Stimulated activated naive CD8-positive, alpha-beta T cell treated with anti-CD3 and anti-CD28 coated beads, Interleukin-15, amount 100 ng/mL, for 72 hours (primary cell): ENCODE measurements at regions not wholly inside any gene's neighbourhood (a gene's known extent, or its start where the extent isn't known, plus 50 kb on each side); places are given as distances from the start of the nearest gene placed in this dataset.

Experiments
- ATAC-seq: fragments of 150-1000 bp; cut with Tn5 transposase; 2 replicates; pipeline ENCODE4 v1.10.0; 2021; ENCODE audit warnings: mild to moderate bottlenecking, moderate library complexity
- DNase-seq, 2 donors: peaks; one replicate each; pipeline ENCODE4 v3.0.0; 2021 to 2022
- H3K27ac Mint-ChIP-seq, 2 donors: one replicate each; pipeline ENCODE4 v1.8.0; 2022; ENCODE audit warnings: mild to moderate bottlenecking in 2 of 2, mixed read lengths in 2 of 2, moderate library complexity in 2 of 2
- H3K27me3 Mint-ChIP-seq: one replicate; pipeline ENCODE4 v1.8.0; 2022; ENCODE audit warnings: mixed read lengths
- H3K4me1 Mint-ChIP-seq: one replicate; pipeline ENCODE4 v1.8.0; 2022; ENCODE audit warnings: mild to moderate bottlenecking, mixed read lengths
- H3K4me3 Mint-ChIP-seq, 2 donors: one replicate each; pipeline ENCODE4 v1.8.0; 2022; ENCODE audit warnings: mild to moderate bottlenecking in 2 of 2, mixed read lengths in 2 of 2, moderate library complexity in 1 of 2
- H3K9me3 Mint-ChIP-seq, 2 donors: one replicate each; pipeline ENCODE4 v1.8.0; 2022; ENCODE audit warnings: mixed read lengths in 2 of 2

- ATAC-seq = no peak
- Mint-ChIP-seq H3K27me3 (no peaks in the 10 kb centered on the region), H3K4me1 (peaks cover 88% of the 10 kb centered on the region), H3K9me3 (no peaks in the 10 kb centered on the region), H3K4me3 (no peak overlapping the region), H3K27ac (no peak overlapping the region)
- no peak for DNase-seq
These were observed 135.5 kb upstream of the CCND2 start for GRCh38 chr12:4138051-4138450.

GRCh38 chr12:4137441-4137840 lies 136.1 kb upstream of the CCND2 start:
- peak overlapping the region in 1 of 2 donors; percentile 10 for H3K4me3 Mint-ChIP-seq
- H3K27ac Mint-ChIP-seq = no peak overlapping the region
- H3K4me1 Mint-ChIP-seq = peaks cover 81% of the 10 kb centered on the region
- no peaks in the 10 kb centered on the region for H3K9me3 Mint-ChIP-seq
- ATAC-seq (no peak), DNase-seq (no peak)
- no peaks in the 10 kb centered on the region for H3K27me3 Mint-ChIP-seq

GRCh38 chr12:4137015-4137414 lies 136.5 kb upstream of the CCND2 start:
- DNase-seq = no peak
- Mint-ChIP-seq H3K4me3 (peak overlapping the region in 1 of 2 donors; percentile 59), H3K9me3 (peaks cover 0 to 3% of the 10 kb centered on the region in 2 donors), H3K4me1 (peaks cover 77% of the 10 kb centered on the region), H3K27me3 (no peaks in the 10 kb centered on the region), H3K27ac (peak overlapping the region; percentile 74 to 94)
- no peak for ATAC-seq

GRCh38 chr12:4135919-4136605 lies 137.5 kb upstream of the CCND2 start:
- no peaks in the 10 kb centered on the region for H3K27me3 Mint-ChIP-seq
- peaks cover 0 to 6% of the 10 kb centered on the region in 2 donors for H3K9me3 Mint-ChIP-seq
- H3K27ac Mint-ChIP-seq = peak overlapping the region; percentile 70 to 96
- peaks cover 68% of the 10 kb centered on the region for H3K4me1 Mint-ChIP-seq
- H3K4me3 Mint-ChIP-seq = peak overlapping the region; percentile 13 to 25
- ATAC-seq (peak; percentile 95), DNase-seq (peak; percentile 52 to 81)

- H3K27ac Mint-ChIP-seq = no peak overlapping the region
- H3K9me3 Mint-ChIP-seq = peaks cover 0 to 6% of the 10 kb centered on the region in 2 donors
- DNase-seq = no peak
- H3K27me3 Mint-ChIP-seq = no peaks in the 10 kb centered on the region
- no peak for ATAC-seq
- no peak overlapping the region for H3K4me3 Mint-ChIP-seq
- peaks cover 56% of the 10 kb centered on the region for H3K4me1 Mint-ChIP-seq
These were observed 138.9 kb upstream of the CCND2 start for GRCh38 chr12:4134448-4135263.

- H3K27ac Mint-ChIP-seq = no peak overlapping the region
- no peak for ATAC-seq
- no peak for DNase-seq
- H3K9me3 Mint-ChIP-seq = peaks cover 0 to 6% of the 10 kb centered on the region in 2 donors
- no peak overlapping the region for H3K4me3 Mint-ChIP-seq
- peaks cover 48% of the 10 kb centered on the region for H3K4me1 Mint-ChIP-seq
- H3K27me3 Mint-ChIP-seq = no peaks in the 10 kb centered on the region
These were observed 139.7 kb upstream of the CCND2 start for GRCh38 chr12:4133636-4134447.

GRCh38 chr12:4133029-4133428 lies 140.5 kb upstream of the CCND2 start:
- no peak overlapping the region for H3K4me3 Mint-ChIP-seq
- ATAC-seq (no peak), DNase-seq (no peak)
- no peak overlapping the region for H3K27ac Mint-ChIP-seq
- peaks cover 52% of the 10 kb centered on the region for H3K4me1 Mint-ChIP-seq
- H3K9me3 Mint-ChIP-seq = peaks cover 0 to 6% of the 10 kb centered on the region in 2 donors
- H3K27me3 Mint-ChIP-seq = no peaks in the 10 kb centered on the region

- Mint-ChIP-seq H3K9me3 (peaks cover 0 to 3% of the 10 kb centered on the region in 2 donors), H3K4me3 (no peak overlapping the region), H3K27me3 (no peaks in the 10 kb centered on the region), H3K27ac (no peak overlapping the region), H3K4me1 (peaks cover 68% of the 10 kb centered on the region)
- no peak for DNase-seq
- ATAC-seq = no peak
These were observed 152.0 kb upstream of the CCND2 start for GRCh38 chr12:4121506-4122020.

GRCh38 chr12:4120316-4120917 lies 153.1 kb upstream of the CCND2 start:
- Mint-ChIP-seq H3K27ac (peak overlapping the region; percentile 23 to 83), H3K4me3 (no peak overlapping the region), H3K27me3 (no peaks in the 10 kb centered on the region), H3K9me3 (peaks cover 0 to 3% of the 10 kb centered on the region in 2 donors), H3K4me1 (peaks cover 80% of the 10 kb centered on the region)
- no peak for ATAC-seq
- DNase-seq = no peak

- ATAC-seq (peak; percentile 93), DNase-seq (peak; percentile 64 to 91)
- peak overlapping the region; percentile 92 to 96 for H3K27ac Mint-ChIP-seq
- H3K4me3 Mint-ChIP-seq = peak overlapping the region; percentile 73 to 85
- H3K4me1 Mint-ChIP-seq = peaks cover 87% of the 10 kb centered on the region
- peaks cover 0 to 3% of the 10 kb centered on the region in 2 donors for H3K9me3 Mint-ChIP-seq
- no peaks in the 10 kb centered on the region for H3K27me3 Mint-ChIP-seq
These were observed 154.3 kb upstream of the CCND2 start for GRCh38 chr12:4119157-4119761.

GRCh38 chr12:4118601-4119156 lies 154.9 kb upstream of the CCND2 start:
- peaks cover 0 to 3% of the 10 kb centered on the region in 2 donors for H3K9me3 Mint-ChIP-seq
- peak; percentile 68 for ATAC-seq
- H3K4me3 Mint-ChIP-seq = peak overlapping the region; percentile 73 to 85
- peak overlapping the region; percentile 92 to 96 for H3K27ac Mint-ChIP-seq
- H3K27me3 Mint-ChIP-seq = no peaks in the 10 kb centered on the region
- peaks cover 85% of the 10 kb centered on the region for H3K4me1 Mint-ChIP-seq
- no peak for DNase-seq

GRCh38 chr12:4118017-4118510 lies 155.5 kb upstream of the CCND2 start:
- Mint-ChIP-seq H3K4me3 (peak overlapping the region; percentile 73 to 85), H3K27me3 (no peaks in the 10 kb centered on the region), H3K9me3 (peaks cover 0 to 3% of the 10 kb centered on the region in 2 donors), H3K27ac (peak overlapping the region; percentile 92 to 96), H3K4me1 (peaks cover 85% of the 10 kb centered on the region)
- ATAC-seq = no peak
- DNase-seq = no peak

GRCh38 chr12:4117386-4118016 lies 156.1 kb upstream of the CCND2 start:
- Mint-ChIP-seq H3K9me3 (peaks cover 0 to 3% of the 10 kb centered on the region in 2 donors), H3K27ac (peak overlapping the region; percentile 92 to 96), H3K4me1 (peaks cover 86% of the 10 kb centered on the region), H3K4me3 (peak overlapping the region; percentile 73 to 85), H3K27me3 (peaks cover 2% of the 10 kb centered on the region)
- no peak for ATAC-seq
- no peak for DNase-seq
